ENCODE measurements at regions not wholly inside any gene's neighbourhood (a gene's known extent, or its start where the extent isn't known, plus 50 kb on each side); places are given as distances from the start of the nearest gene placed in this dataset.

DNA sequence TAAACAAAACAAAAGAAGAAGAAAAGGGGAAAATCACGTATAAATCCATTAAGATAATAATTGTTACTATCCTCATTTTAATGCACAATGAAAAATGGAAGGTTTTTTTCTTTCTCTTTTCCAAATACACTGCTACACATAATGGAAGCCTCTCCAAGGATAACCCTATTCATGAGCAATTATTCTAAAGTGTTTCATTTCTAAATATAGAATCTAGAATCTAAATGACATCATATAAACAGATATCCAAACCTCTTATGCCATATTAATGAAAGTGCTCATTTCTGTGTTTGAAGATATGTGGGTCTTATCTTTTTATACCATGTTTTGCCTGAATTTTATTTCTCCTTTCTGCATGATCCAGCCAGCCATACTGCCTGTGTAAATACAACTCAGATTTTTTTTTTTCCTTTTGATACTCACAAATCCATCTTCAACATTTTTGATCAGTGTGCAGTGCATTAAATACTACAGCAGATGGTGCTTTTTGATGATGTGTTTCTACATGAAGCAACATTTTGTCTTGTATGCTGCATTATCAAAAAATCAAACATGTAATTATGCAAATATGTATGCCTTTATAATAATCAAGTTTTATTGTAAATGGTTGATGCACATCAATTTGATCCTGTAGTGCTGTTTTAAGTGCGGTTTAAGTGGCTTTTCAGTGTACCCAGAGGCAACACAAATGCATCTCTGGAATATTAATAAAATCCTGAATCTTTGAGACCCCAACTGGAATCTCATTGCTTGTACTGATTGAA lies 625.6 kb upstream of the PTBP2 start:
- DNase-seq (ENCODE audit: low read depth, low spot score) (no peak), FAIRE-seq (no peak)
- intact Hi-C loops (cut with micrococcal nuclease) (no loop called here), dilution Hi-C loops (cut with MboI; ENCODE audit: extremely low pct_ligation_motif_present, low sequenced_read_pairs) (no loop called here)
- Histone ChIP-seq H3K4me1 (ENCODE audit: control insufficient read depth, extremely low read depth, insufficient read depth, low read length) (no peaks in the 10 kb centered on the region), H3K9me1 (replicated peaks; ENCODE audit: control insufficient read depth, extremely low read depth, insufficient read depth, low read length) (no peaks in the 10 kb centered on the region), H3K79me2 (ENCODE audit: control insufficient read depth, insufficient read depth, low read length) (no peaks in the 10 kb centered on the region), H3K4me3 (replicated peaks in 1 of 3; ENCODE audit: insufficient read depth in 1 of 3, low read depth in 1 of 3, low read length in 3 of 3) (no peak overlapping the region), H3K9ac (replicated peaks; ENCODE audit: extremely low read depth, insufficient read depth, low read length) (no peak overlapping the region), H3K36me3 (ENCODE audit: control insufficient read depth in 2 of 2, extremely low read depth in 1 of 2, insufficient read depth in 2 of 2, low read length in 2 of 2) (no peaks in the 10 kb centered on the region), H3K4me2 (ENCODE audit: insufficient read depth, low read length) (no peak overlapping the region), H4K20me1 (replicated peaks; ENCODE audit: control insufficient read depth, extremely low read depth, insufficient read depth, low read length) (no peaks in the 10 kb centered on the region), H3K27ac (ENCODE audit: insufficient read depth, low read depth, low read length) (no peak overlapping the region), H2AFZ (ENCODE audit: low read depth, low read length) (no peak overlapping the region), H3K9me3 (replicated peaks; ENCODE audit: control insufficient read depth, insufficient read depth, low read length) (no peaks in the 10 kb centered on the region), H3K27me3 (ENCODE audit: control insufficient read depth in 2 of 2, insufficient read depth in 2 of 2, low read length in 2 of 2) (no peaks in the 10 kb centered on the region)
- TF ChIP-seq, protein P1, sequence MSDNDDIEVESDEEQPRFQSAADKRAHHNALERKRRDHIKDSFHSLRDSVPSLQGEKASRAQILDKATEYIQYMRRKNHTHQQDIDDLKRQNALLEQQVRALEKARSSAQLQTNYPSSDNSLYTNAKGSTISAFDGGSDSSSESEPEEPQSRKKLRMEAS (IDR thresholded peaks at IDR 0.05; ENCODE audit: insufficient read depth, insufficient read length): no peak
- no peak for TF ChIP-seq JUN (IDR thresholded peaks at IDR 0.05; ENCODE audit: borderline replicate concordance, insufficient read depth, insufficient read length, low read depth)
- POLR2A ChIA-PET: no interaction called here
- CTCF ChIA-PET: no interaction called here
- BruUV-seq (replicated peaks): no TSS peak

DNA sequence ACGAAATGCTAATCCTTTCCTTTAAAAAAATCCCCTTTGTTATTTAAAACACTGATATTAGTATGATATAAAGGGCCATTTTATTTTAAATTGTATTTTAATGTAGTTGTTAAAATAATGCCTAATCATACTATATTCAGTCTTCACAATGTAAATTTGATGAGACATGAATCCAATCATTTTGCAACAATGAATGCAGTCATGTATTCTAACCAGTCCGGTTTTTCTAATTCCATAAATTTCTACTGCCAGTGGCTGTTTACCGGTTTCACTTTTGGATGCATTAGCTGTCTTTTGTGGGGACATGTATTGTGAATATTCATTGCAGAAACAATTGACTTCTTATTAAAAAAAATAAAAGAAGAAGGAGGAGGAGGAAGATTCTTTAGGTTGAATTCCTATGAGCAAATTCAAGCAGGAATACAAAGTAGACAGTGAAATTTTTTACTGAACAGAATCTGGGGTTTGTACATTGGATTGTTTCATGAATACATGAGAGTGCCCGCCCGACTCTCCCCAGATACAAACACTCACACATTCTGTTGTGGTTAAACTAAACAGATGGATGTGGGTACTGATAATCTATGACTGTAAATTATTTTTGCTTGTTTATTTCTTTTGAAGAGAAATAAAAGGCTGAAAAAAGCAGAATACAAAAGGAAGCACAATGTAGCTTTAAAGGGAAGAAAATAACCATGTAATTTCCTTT lies 624.8 kb upstream of the PTBP2 start:
- FAIRE-seq (no peak), DNase-seq (ENCODE audit: low read depth, low spot score) (no peak)
- intact Hi-C loops (cut with micrococcal nuclease) (no loop called here), dilution Hi-C loops (cut with MboI; ENCODE audit: extremely low pct_ligation_motif_present, low sequenced_read_pairs) (no loop called here)
- ChIA-PET CTCF (no interaction called here), POLR2A (no interaction called here)
- H3K4me1 ChIP-seq (ENCODE audit: control insufficient read depth, extremely low read depth, insufficient read depth, low read length): no peaks in the 10 kb centered on the region
- H2AFZ ChIP-seq (ENCODE audit: low read depth, low read length): no peak overlapping the region
- no peak overlapping the region for H3K27ac ChIP-seq (ENCODE audit: insufficient read depth, low read depth, low read length)
- H3K27me3 ChIP-seq (ENCODE audit: control insufficient read depth in 2 of 2, insufficient read depth in 2 of 2, low read length in 2 of 2): no peaks in the 10 kb centered on the region
- no peaks in the 10 kb centered on the region for H3K79me2 ChIP-seq (ENCODE audit: control insufficient read depth, insufficient read depth, low read length)
- H3K9me3 ChIP-seq (replicated peaks; ENCODE audit: control insufficient read depth, insufficient read depth, low read length): no peaks in the 10 kb centered on the region
- no peaks in the 10 kb centered on the region for H3K9me1 ChIP-seq (replicated peaks; ENCODE audit: control insufficient read depth, extremely low read depth, insufficient read depth, low read length)
- H4K20me1 ChIP-seq (replicated peaks; ENCODE audit: control insufficient read depth, extremely low read depth, insufficient read depth, low read length): no peaks in the 10 kb centered on the region
- TF ChIP-seq JUN (IDR thresholded peaks at IDR 0.05; ENCODE audit: borderline replicate concordance, insufficient read depth, insufficient read length, low read depth) (no peak), POLR2A (IDR thresholded peaks at IDR 0.05; ENCODE audit: low read depth, low read length) (no peak), GATA2 (IDR thresholded peaks at IDR 0.05; ENCODE audit: insufficient read depth, insufficient read length, low read depth, low read length) (no peak), POLR2AphosphoS5 (IDR thresholded peaks at IDR 0.05; ENCODE audit: insufficient read depth, low read depth, low read length) (no peak), MYC (IDR thresholded peaks at IDR 0.05; ENCODE audit: low read depth, low read length) (no peak), FOS (IDR thresholded peaks at IDR 0.05; ENCODE audit: borderline replicate concordance, insufficient read depth, low read length) (no peak), EZH2 (IDR thresholded peaks at IDR 0.05; ENCODE audit: borderline replicate concordance, low read depth, low read length, severe bottlenecking) (no peak)
- TF ChIP-seq, protein P2, sequence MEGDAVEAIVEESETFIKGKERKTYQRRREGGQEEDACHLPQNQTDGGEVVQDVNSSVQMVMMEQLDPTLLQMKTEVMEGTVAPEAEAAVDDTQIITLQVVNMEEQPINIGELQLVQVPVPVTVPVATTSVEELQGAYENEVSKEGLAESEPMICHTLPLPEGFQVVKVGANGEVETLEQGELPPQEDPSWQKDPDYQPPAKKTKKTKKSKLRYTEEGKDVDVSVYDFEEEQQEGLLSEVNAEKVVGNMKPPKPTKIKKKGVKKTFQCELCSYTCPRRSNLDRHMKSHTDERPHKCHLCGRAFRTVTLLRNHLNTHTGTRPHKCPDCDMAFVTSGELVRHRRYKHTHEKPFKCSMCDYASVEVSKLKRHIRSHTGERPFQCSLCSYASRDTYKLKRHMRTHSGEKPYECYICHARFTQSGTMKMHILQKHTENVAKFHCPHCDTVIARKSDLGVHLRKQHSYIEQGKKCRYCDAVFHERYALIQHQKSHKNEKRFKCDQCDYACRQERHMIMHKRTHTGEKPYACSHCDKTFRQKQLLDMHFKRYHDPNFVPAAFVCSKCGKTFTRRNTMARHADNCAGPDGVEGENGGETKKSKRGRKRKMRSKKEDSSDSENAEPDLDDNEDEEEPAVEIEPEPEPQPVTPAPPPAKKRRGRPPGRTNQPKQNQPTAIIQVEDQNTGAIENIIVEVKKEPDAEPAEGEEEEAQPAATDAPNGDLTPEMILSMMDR (IDR thresholded peaks at IDR 0.05; ENCODE audit: extremely low read depth in 1 of 2, insufficient read depth in 1 of 2, low read depth in 1 of 2, low read length in 2 of 2): no peak
- TF ChIP-seq, protein P1 (IDR thresholded peaks at IDR 0.05; ENCODE audit: insufficient read depth, insufficient read length): no peak
- no peak overlapping the region for H3K4me3 ChIP-seq (replicated peaks in 1 of 3; ENCODE audit: insufficient read depth in 1 of 3, low read depth in 1 of 3, low read length in 3 of 3)
- H3K4me2 ChIP-seq (ENCODE audit: insufficient read depth, low read length): no peak overlapping the region
- no peak overlapping the region for H3K9ac ChIP-seq (replicated peaks; ENCODE audit: extremely low read depth, insufficient read depth, low read length)
- BruUV-seq (replicated peaks): no TSS peak
- H3K36me3 ChIP-seq (ENCODE audit: control insufficient read depth in 2 of 2, extremely low read depth in 1 of 2, insufficient read depth in 2 of 2, low read length in 2 of 2): no peaks in the 10 kb centered on the region

Measured in endothelial cell of umbilical vein (primary cell).